GM13977 (cell line): ENCODE measurements at regions not wholly inside any gene's neighbourhood (a gene's known extent, or its start where the extent isn't known, plus 50 kb on each side); places are given as distances from the start of the nearest gene placed in this dataset.

Experiments used
- DNase-seq: peaks from one replicate; pipeline ENCODE4 v3.0.0; 2012; ENCODE audit warnings: low spot score
- CTCF ChIP-seq: IDR thresholded peaks from 2 replicates; pipeline ENCODE4 v1.5.1; 2012; ENCODE audit warnings: mild to moderate bottlenecking, control low read depth; ENCODE audit not compliant: insufficient read depth; ENCODE audit errors: extremely low read depth, missing control alignments
- in situ Hi-C: fragments of 300-500 bp; cut with MboI; formaldehyde crosslinking; loops from one replicate; pipeline ENCODE4 v1.12.0; 2022; ENCODE audit warnings: low sequenced_read_pairs, low pct_unique_long_range_greater_than_20kb, mixed read lengths, inconsistent platforms; ENCODE audit not compliant: unreplicated experiment

- no peak for DNase-seq
- in situ Hi-C loops: no loop called here
- no peak for TF ChIP-seq CTCF
Observed at GRCh38 chr6:156575361-156575760, 201.8 kb upstream of the ARID1B start.

GRCh38 chr6:156564807-156565149 is 212.4 kb upstream of the ARID1B start:
- TF ChIP-seq CTCF: no peak

GRCh38 chr6:156564127-156564806 is 212.9 kb upstream of the ARID1B start:
- in situ Hi-C loops: loop anchor here (10.0 to 25.0 kb wide), 2 partner anchors 131 to 198 kb away; no protein-coding TSS in a partner anchor
- peak; percentile 93 for TF ChIP-seq CTCF
- peak; percentile 83 for DNase-seq

More at GRCh38 chr6:156564807-156565149, 212.4 kb upstream of the ARID1B start:
- DNase-seq: no peak
- in situ Hi-C loops: loop anchor here (10.0 to 25.0 kb wide), 2 partner anchors 130 to 198 kb away; no protein-coding TSS in a partner anchor

- no peak for TF ChIP-seq CTCF
- no peak for DNase-seq
- in situ Hi-C loops: loop anchor here (10.0 to 25.0 kb wide), 2 partner anchors 131 to 199 kb away; no protein-coding TSS in a partner anchor
Observed at GRCh38 chr6:156563714-156564113, 213.5 kb upstream of the ARID1B start.

- in situ Hi-C loops: loop anchor here (10.0 to 25.0 kb wide), 2 partner anchors 132 to 200 kb away; no protein-coding TSS in a partner anchor
- no peak for DNase-seq
Observed at GRCh38 chr6:156562636-156563035, 214.5 kb upstream of the ARID1B start.

GRCh38 chr6:156562019-156562418 is 215.2 kb upstream of the ARID1B start:
- in situ Hi-C loops: loop anchor here (10.0 to 25.0 kb wide), 2 partner anchors 133 to 200 kb away; no protein-coding TSS in a partner anchor
- TF ChIP-seq CTCF: no peak
- DNase-seq: no peak

More at GRCh38 chr6:156562636-156563035, 214.5 kb upstream of the ARID1B start:
- TF ChIP-seq CTCF: no peak
